ENCODE measurements at regions not wholly inside any gene's neighbourhood (a gene's known extent, or its start where the extent isn't known, plus 50 kb on each side); places are given as distances from the start of the nearest gene placed in this dataset.
A peak's percentile ranks its signal among the peaks of the same experiment; 100 is the strongest.

- in situ Hi-C loops (cut with MboI; ENCODE audit: low pct_ligation_motif_present in 1 of 4, low pct_unique_long_range_greater_than_20kb in 1 of 4, low sequenced_read_pairs in 3 of 4), result no loop called here
- Histone ChIP-seq H3K36me3 (no peaks in the 10 kb centered on the region), H3K9me3 (no peaks in the 10 kb centered on the region), H3K27me3 (no peaks in the 10 kb centered on the region), H3K27ac (no peak overlapping the region), H3K4me3 (no peak overlapping the region), H3K4me1 (no peaks in the 10 kb centered on the region)
- TF ChIP-seq CTCF (IDR thresholded peaks at IDR 0.05), result peak in 1 of 5 experiments; percentile 5
- no peak for TF ChIP-seq POLR2AphosphoS5 (IDR thresholded peaks at IDR 0.05)
- DNase-seq, result no peak
- intact Hi-C loops (cut with DNase I; ENCODE audit: low total_unique reads), result no loop called here
Measured at GRCh38 chr3:15953841-15954240, 156.1 kb upstream of the ANKRD28 start.

- WGBS, 2 donors (ENCODE audit: low coverage in 1 of 2), result 45% methylated on average over 1 of the region's 1 CpG; no CpG with 5 or more reads in 1 of the 2 donors
- in situ Hi-C loops (cut with MboI; ENCODE audit: low pct_ligation_motif_present in 1 of 4, low pct_unique_long_range_greater_than_20kb in 1 of 4, low sequenced_read_pairs in 3 of 4), result no loop called here
- H3K4me3 ChIP-seq, result no peak overlapping the region
- TF ChIP-seq POLR2A (IDR thresholded peaks at IDR 0.05) (no peak), CTCF (IDR thresholded peaks at IDR 0.05) (no peak), POLR2AphosphoS5 (IDR thresholded peaks at IDR 0.05) (no peak)
- intact Hi-C loops (cut with DNase I; ENCODE audit: low total_unique reads), result no loop called here
- no peaks in the 10 kb centered on the region for H3K9me3 ChIP-seq
- H3K27ac ChIP-seq, result no peak overlapping the region
- H3K36me3 ChIP-seq, result no peaks in the 10 kb centered on the region
- H3K4me1 ChIP-seq, result no peaks in the 10 kb centered on the region
- no peaks in the 10 kb centered on the region for H3K27me3 ChIP-seq
- DNase-seq, result no peak
Measured at GRCh38 chr3:15955968-15956367, 158.2 kb upstream of the ANKRD28 start.

GRCh38 chr3:15958692-15959433 is 161.1 kb upstream of the ANKRD28 start:
- no peak for DNase-seq
- intact Hi-C loops (cut with DNase I; ENCODE audit: low total_unique reads), result no loop called here
- H3K27me3 ChIP-seq, result no peaks in the 10 kb centered on the region
- no peak overlapping the region for H3K27ac ChIP-seq
- in situ Hi-C loops (cut with MboI; ENCODE audit: low pct_ligation_motif_present in 1 of 4, low pct_unique_long_range_greater_than_20kb in 1 of 4, low sequenced_read_pairs in 3 of 4), result no loop called here
- WGBS, 2 donors (ENCODE audit: low coverage in 1 of 2), result 90 to 92% methylated on average over 3 of the region's 3 CpGs
- H3K4me3 ChIP-seq, result no peak overlapping the region
- TF ChIP-seq POLR2AphosphoS5 (IDR thresholded peaks at IDR 0.05), result no peak
- no peak for TF ChIP-seq POLR2A (IDR thresholded peaks at IDR 0.05)
- TF ChIP-seq EP300 (IDR thresholded peaks at IDR 0.05; ENCODE audit: low read depth), result no peak
- no peaks in the 10 kb centered on the region for H3K9me3 ChIP-seq
- H3K36me3 ChIP-seq, result no peaks in the 10 kb centered on the region
- H3K4me1 ChIP-seq, result no peaks in the 10 kb centered on the region

GRCh38 chr3:15959434-15959811 is 161.6 kb upstream of the ANKRD28 start:
- WGBS, 2 donors (ENCODE audit: low coverage in 1 of 2), result 69 to 84% methylated on average over 2 of the region's 2 CpGs
- intact Hi-C loops (cut with DNase I; ENCODE audit: low total_unique reads), result no loop called here
- TF ChIP-seq POLR2AphosphoS5 (IDR thresholded peaks at IDR 0.05), result no peak
- TF ChIP-seq EP300 (IDR thresholded peaks at IDR 0.05; ENCODE audit: low read depth), result no peak
- no peak for TF ChIP-seq CTCF (IDR thresholded peaks at IDR 0.05)
- TF ChIP-seq POLR2A (IDR thresholded peaks at IDR 0.05), result no peak
- Histone ChIP-seq H3K27me3 (no peaks in the 10 kb centered on the region), H3K9me3 (no peaks in the 10 kb centered on the region), H3K27ac (no peak overlapping the region), H3K4me1 (peaks cover 0 to 3% (median 0%) of the 10 kb centered on the region in 4 donors), H3K4me3 (no peak overlapping the region), H3K36me3 (no peaks in the 10 kb centered on the region)
- DNase-seq, result no peak
- in situ Hi-C loops (cut with MboI; ENCODE audit: low pct_ligation_motif_present in 1 of 4, low pct_unique_long_range_greater_than_20kb in 1 of 4, low sequenced_read_pairs in 3 of 4), result no loop called here

Measured in transverse colon (tissue), 4 donors.